ENCODE measurements at regions not wholly inside any gene's neighbourhood (a gene's known extent, or its start where the extent isn't known, plus 50 kb on each side); places are given as distances from the start of the nearest gene placed in this dataset.
A peak's percentile ranks its signal among the peaks of the same experiment; 100 is the strongest.

DNA sequence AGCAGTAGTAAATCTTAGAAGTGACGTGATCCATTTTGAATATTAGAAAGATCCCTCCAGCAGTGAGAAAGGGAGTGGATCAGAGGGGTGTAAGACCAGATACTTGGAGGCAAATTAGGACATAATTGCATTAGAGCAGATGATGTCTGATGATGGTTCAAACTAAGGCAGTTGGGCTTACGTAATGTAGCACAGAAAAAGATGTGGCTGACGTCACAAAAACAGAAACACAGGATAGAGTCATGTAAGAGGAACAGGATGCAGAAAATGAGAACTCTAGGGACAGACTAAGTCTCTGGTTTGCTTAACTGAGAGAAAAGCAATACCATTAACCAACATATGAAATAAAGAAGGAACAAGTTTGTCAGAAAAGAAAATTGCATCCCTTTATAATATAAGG lies 392.5 kb upstream of the DACH1 start:
- Histone ChIP-seq H4K20me1 (ENCODE audit: insufficient read depth, low read length) (no peaks in the 10 kb centered on the region), H3K4me1 (ENCODE audit: insufficient read depth, low read length, severe bottlenecking) (no peaks in the 10 kb centered on the region), H3K36me3 (ENCODE audit: insufficient read depth, low read length) (no peaks in the 10 kb centered on the region), H2AFZ (ENCODE audit: low read length) (no peak overlapping the region), H3K4me3 (ENCODE audit: low read depth, low read length, poor library complexity, severe bottlenecking) (no peak overlapping the region), H3K9me3 (ENCODE audit: low read length) (no peaks in the 10 kb centered on the region), H3F3A (ENCODE audit: insufficient read depth, low read length) (no peaks in the 10 kb centered on the region), H3K79me2 (ENCODE audit: insufficient read depth, low read length) (no peaks in the 10 kb centered on the region), H3K9ac (ENCODE audit: low read length) (no peak overlapping the region), H3K27me3 (ENCODE audit: insufficient read depth, low read length) (no peaks in the 10 kb centered on the region), H3K9me2 (ENCODE audit: low read depth, low read length) (no peaks in the 10 kb centered on the region), H3K27ac (ENCODE audit: low read depth, low read length, poor library complexity, severe bottlenecking) (no peak overlapping the region), H3K4me2 (ENCODE audit: low read length) (no peak overlapping the region)
- no peak for TF ChIP-seq EZH2 (IDR thresholded peaks at IDR 0.05; ENCODE audit: borderline replicate concordance, low read length)
- TF ChIP-seq, protein P1, sequence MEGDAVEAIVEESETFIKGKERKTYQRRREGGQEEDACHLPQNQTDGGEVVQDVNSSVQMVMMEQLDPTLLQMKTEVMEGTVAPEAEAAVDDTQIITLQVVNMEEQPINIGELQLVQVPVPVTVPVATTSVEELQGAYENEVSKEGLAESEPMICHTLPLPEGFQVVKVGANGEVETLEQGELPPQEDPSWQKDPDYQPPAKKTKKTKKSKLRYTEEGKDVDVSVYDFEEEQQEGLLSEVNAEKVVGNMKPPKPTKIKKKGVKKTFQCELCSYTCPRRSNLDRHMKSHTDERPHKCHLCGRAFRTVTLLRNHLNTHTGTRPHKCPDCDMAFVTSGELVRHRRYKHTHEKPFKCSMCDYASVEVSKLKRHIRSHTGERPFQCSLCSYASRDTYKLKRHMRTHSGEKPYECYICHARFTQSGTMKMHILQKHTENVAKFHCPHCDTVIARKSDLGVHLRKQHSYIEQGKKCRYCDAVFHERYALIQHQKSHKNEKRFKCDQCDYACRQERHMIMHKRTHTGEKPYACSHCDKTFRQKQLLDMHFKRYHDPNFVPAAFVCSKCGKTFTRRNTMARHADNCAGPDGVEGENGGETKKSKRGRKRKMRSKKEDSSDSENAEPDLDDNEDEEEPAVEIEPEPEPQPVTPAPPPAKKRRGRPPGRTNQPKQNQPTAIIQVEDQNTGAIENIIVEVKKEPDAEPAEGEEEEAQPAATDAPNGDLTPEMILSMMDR (IDR thresholded peaks at IDR 0.05; ENCODE audit: low read length): no peak

DNA sequence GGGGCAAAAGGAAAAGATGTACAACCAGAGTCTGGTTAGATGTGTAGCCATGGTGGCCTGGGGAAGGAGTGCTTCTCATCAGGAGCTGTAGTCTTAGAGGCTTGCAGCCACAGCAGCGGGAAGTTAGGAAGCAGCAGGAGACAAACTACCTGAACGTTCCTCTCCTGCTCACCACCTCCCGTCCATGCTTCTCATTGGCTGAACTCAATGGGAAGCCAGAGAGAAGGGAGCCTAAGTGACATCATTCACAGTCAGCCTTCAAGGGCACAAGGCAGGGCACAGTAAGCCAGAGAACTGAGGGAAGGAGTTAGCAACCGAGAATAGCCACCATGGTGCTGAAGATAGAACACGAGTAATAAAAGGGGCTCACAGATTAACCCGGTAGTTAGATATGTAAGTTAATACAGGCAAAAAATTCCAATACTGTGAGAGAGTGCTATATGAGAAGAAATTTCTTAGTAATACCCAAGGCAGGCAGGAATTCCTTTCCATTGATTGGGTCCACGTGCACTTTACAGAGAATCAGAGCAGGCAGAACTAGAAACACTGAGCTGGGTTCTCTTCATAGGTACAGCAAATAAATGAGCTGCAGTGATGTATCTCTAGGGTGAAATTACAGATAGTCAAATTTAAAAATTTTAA lies 391.5 kb upstream of the DACH1 start:
- no peaks in the 10 kb centered on the region for H3K27me3 ChIP-seq (ENCODE audit: insufficient read depth, low read length)
- no peaks in the 10 kb centered on the region for H3K9me3 ChIP-seq (ENCODE audit: low read length)
- H3K9ac ChIP-seq (ENCODE audit: low read length): no peak overlapping the region
- H3K36me3 ChIP-seq (ENCODE audit: insufficient read depth, low read length): no peaks in the 10 kb centered on the region
- H3K4me1 ChIP-seq (ENCODE audit: insufficient read depth, low read length, severe bottlenecking): no peaks in the 10 kb centered on the region
- H3K79me2 ChIP-seq (ENCODE audit: insufficient read depth, low read length): no peaks in the 10 kb centered on the region
- H4K20me1 ChIP-seq (ENCODE audit: insufficient read depth, low read length): no peaks in the 10 kb centered on the region
- no peak for TF ChIP-seq EZH2 (IDR thresholded peaks at IDR 0.05; ENCODE audit: borderline replicate concordance, low read length)
- TF ChIP-seq, protein P1 (IDR thresholded peaks at IDR 0.05; ENCODE audit: low read length): no peak
- no peak overlapping the region for H3K4me3 ChIP-seq (ENCODE audit: low read depth, low read length, poor library complexity, severe bottlenecking)
- H2AFZ ChIP-seq (ENCODE audit: low read length): no peak overlapping the region
- no peak overlapping the region for H3K27ac ChIP-seq (ENCODE audit: low read depth, low read length, poor library complexity, severe bottlenecking)
- H3K4me2 ChIP-seq (ENCODE audit: low read length): no peak overlapping the region
- no peaks in the 10 kb centered on the region for H3K9me2 ChIP-seq (ENCODE audit: low read depth, low read length)
- no peaks in the 10 kb centered on the region for H3F3A ChIP-seq (ENCODE audit: insufficient read depth, low read length)

DNA sequence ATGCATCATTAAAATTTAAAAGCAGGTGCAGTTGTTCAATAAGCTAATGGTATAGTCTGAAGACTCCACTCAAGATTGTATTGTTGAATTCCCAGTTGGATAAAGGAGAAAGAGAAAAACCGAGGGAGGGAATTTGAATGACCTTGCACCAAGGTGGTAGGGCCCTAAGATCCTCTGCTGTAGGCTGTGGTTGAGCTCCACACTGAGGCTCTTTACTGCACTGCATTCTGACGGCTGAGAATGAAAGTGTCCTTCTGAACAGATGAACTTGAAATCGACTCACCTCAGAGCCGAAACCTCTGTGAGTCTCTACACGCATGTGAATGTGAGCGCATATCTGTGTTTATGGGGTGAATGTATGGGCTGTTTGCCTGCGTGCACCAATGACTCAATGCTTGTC lies 388.9 kb upstream of the DACH1 start:
- Histone ChIP-seq H3K36me3 (ENCODE audit: insufficient read depth, low read length) (no peaks in the 10 kb centered on the region), H3K4me3 (ENCODE audit: low read depth, low read length, poor library complexity, severe bottlenecking) (no peak overlapping the region), H3K79me2 (ENCODE audit: insufficient read depth, low read length) (no peaks in the 10 kb centered on the region), H3K9me2 (ENCODE audit: low read depth, low read length) (no peaks in the 10 kb centered on the region), H3K4me2 (ENCODE audit: low read length) (no peak overlapping the region), H3K9me3 (ENCODE audit: low read length) (no peaks in the 10 kb centered on the region), H3K9ac (ENCODE audit: low read length) (no peak overlapping the region), H3K27me3 (ENCODE audit: insufficient read depth, low read length) (no peaks in the 10 kb centered on the region), H3F3A (ENCODE audit: insufficient read depth, low read length) (no peaks in the 10 kb centered on the region), H4K20me1 (ENCODE audit: insufficient read depth, low read length) (no peaks in the 10 kb centered on the region), H3K4me1 (ENCODE audit: insufficient read depth, low read length, severe bottlenecking) (no peaks in the 10 kb centered on the region), H2AFZ (ENCODE audit: low read length) (no peak overlapping the region), H3K27ac (ENCODE audit: low read depth, low read length, poor library complexity, severe bottlenecking) (no peak overlapping the region)
- TF ChIP-seq, protein P1 (IDR thresholded peaks at IDR 0.05; ENCODE audit: low read length): peak; percentile 38; the same call in 1 of the 2 replicates
- no peak for TF ChIP-seq EZH2 (IDR thresholded peaks at IDR 0.05; ENCODE audit: borderline replicate concordance, low read length)

Measured in OCI-LY1 (cell line).